HUES64 (cell line): ENCODE measurements at regions not wholly inside any gene's neighbourhood (a gene's known extent, or its start where the extent isn't known, plus 50 kb on each side); places are given as distances from the start of the nearest gene placed in this dataset.

Experiments
- H3K27ac ChIP-seq: 2 replicates; pipeline ENCODE4 v1.7.0; 2013; ENCODE audit warnings: low read depth, low read length, inconsistent platforms
- H3K27me3 ChIP-seq: 2 replicates; pipeline ENCODE4 v1.6.1; 2013; ENCODE audit warnings: mild to moderate bottlenecking, low read length; ENCODE audit not compliant: insufficient read depth
- H3K36me3 ChIP-seq: 2 replicates; pipeline ENCODE4 v1.6.1; 2013; ENCODE audit warnings: mild to moderate bottlenecking, low read length; ENCODE audit not compliant: insufficient read depth
- H3K4me1 ChIP-seq: 2 replicates; pipeline ENCODE4 v1.6.1; 2013; ENCODE audit warnings: mild to moderate bottlenecking, low read length, moderate library complexity; ENCODE audit not compliant: insufficient read depth
- H3K4me3 ChIP-seq: 2 replicates; pipeline ENCODE4 v1.5.1; 2013; ENCODE audit warnings: mild to moderate bottlenecking, low read length, moderate library complexity
- H3K9ac ChIP-seq: 2 replicates; pipeline ENCODE4 v1.6.1; 2013; ENCODE audit warnings: mild to moderate bottlenecking, low read depth, low read length
- H3K9me3 ChIP-seq: 2 replicates; pipeline ENCODE4 v1.6.1; 2013; ENCODE audit warnings: low read depth, low read length; ENCODE audit not compliant: insufficient read depth
- WGBS: fragments of 150-250, 120-280 bp; methylation state at CpG from one replicate; pipeline ENCODE4 v1.1.7; 2013; ENCODE audit warnings: missing lambda C conversion rate; 5-methylcytosine and 5-hydroxymethylcytosine counted together

GRCh38 chr3:27945229-27945628 lies 223.1 kb upstream of the EOMES start:
- Histone ChIP-seq H3K36me3 (no peaks in the 10 kb centered on the region), H3K27me3 (no peaks in the 10 kb centered on the region), H3K4me3 (no peak overlapping the region), H3K9me3 (no peaks in the 10 kb centered on the region), H3K9ac (no peak overlapping the region), H3K4me1 (no peaks in the 10 kb centered on the region), H3K27ac (no peak overlapping the region)
- WGBS: 93% methylated on average over 3 of the region's 4 CpGs

GRCh38 chr3:27960133-27960532 lies 238.0 kb upstream of the EOMES start:
- Histone ChIP-seq H3K9me3 (no peaks in the 10 kb centered on the region), H3K4me3 (no peak overlapping the region), H3K36me3 (no peaks in the 10 kb centered on the region), H3K27ac (no peak overlapping the region), H3K27me3 (no peaks in the 10 kb centered on the region), H3K4me1 (no peaks in the 10 kb centered on the region), H3K9ac (no peak overlapping the region)
- WGBS: 93% methylated on average over 2 of the region's 2 CpGs

- no peaks in the 10 kb centered on the region for H3K27me3 ChIP-seq
- WGBS: 98% methylated on average over 3 of the region's 3 CpGs
- no peak overlapping the region for H3K27ac ChIP-seq
Observed at GRCh38 chr3:27963519-27963918, 241.4 kb upstream of the EOMES start.

GRCh38 chr3:27971600-27971999 lies 249.5 kb upstream of the EOMES start:
- Histone ChIP-seq H3K4me1 (peaks cover 15% of the 10 kb centered on the region), H3K27me3 (no peaks in the 10 kb centered on the region)
- 61% methylated on average over 5 of the region's 5 CpGs for WGBS

More at GRCh38 chr3:27963519-27963918, 241.4 kb upstream of the EOMES start:
- Histone ChIP-seq H3K4me1 (no peaks in the 10 kb centered on the region), H3K36me3 (no peaks in the 10 kb centered on the region), H3K4me3 (no peak overlapping the region), H3K9me3 (no peaks in the 10 kb centered on the region), H3K9ac (no peak overlapping the region)

GRCh38 chr3:27976933-27977332 lies 254.8 kb upstream of the EOMES start:
- H3K36me3 ChIP-seq: no peaks in the 10 kb centered on the region
- H3K27ac ChIP-seq: no peak overlapping the region
- no peak overlapping the region for H3K9ac ChIP-seq
- 97% methylated on average over 2 of the region's 2 CpGs for WGBS
- no peaks in the 10 kb centered on the region for H3K27me3 ChIP-seq
- no peaks in the 10 kb centered on the region; the same call in 1 of the 2 replicates for H3K9me3 ChIP-seq
- H3K4me1 ChIP-seq: peaks cover 6% of the 10 kb centered on the region
- H3K4me3 ChIP-seq: no peak overlapping the region

More at GRCh38 chr3:27971600-27971999, 249.5 kb upstream of the EOMES start:
- Histone ChIP-seq H3K36me3 (no peaks in the 10 kb centered on the region), H3K27ac (no peak overlapping the region), H3K9ac (no peak overlapping the region), H3K9me3 (no peaks in the 10 kb centered on the region; the same call in 1 of the 2 replicates), H3K4me3 (no peak overlapping the region)

GRCh38 chr3:27978440-27978839 lies 256.3 kb upstream of the EOMES start:
- H3K27ac ChIP-seq: no peak overlapping the region
- no peaks in the 10 kb centered on the region; the same call in 1 of the 2 replicates for H3K9me3 ChIP-seq
- 0 out of 2 replicates have a peak, but pooled peaks cover 4% of the 10 kb centered on the region for H3K4me1 ChIP-seq
- WGBS: 98% methylated on average over 3 of the region's 3 CpGs
- H3K27me3 ChIP-seq: no peaks in the 10 kb centered on the region
- no peak overlapping the region for H3K9ac ChIP-seq
- H3K4me3 ChIP-seq: no peak overlapping the region
- no peaks in the 10 kb centered on the region for H3K36me3 ChIP-seq

GRCh38 chr3:27985369-27986035 lies 255.9 kb upstream of the CMC1 start:
- no peak overlapping the region for H3K4me3 ChIP-seq
- peaks cover 16% of the 10 kb centered on the region for H3K4me1 ChIP-seq
- 93% methylated on average over 4 of the region's 4 CpGs for WGBS
- peak overlapping the region; percentile 74; the same call in 1 of the 2 replicates for H3K27ac ChIP-seq
- H3K27me3 ChIP-seq: no peaks in the 10 kb centered on the region
- H3K9me3 ChIP-seq: no peaks in the 10 kb centered on the region
- 0 out of 2 replicates have a peak overlapping the region, but pooled peaks have one; percentile 18 for H3K9ac ChIP-seq
- no peaks in the 10 kb centered on the region for H3K36me3 ChIP-seq

- 0 out of 2 replicates have a peak overlapping the region, but pooled peaks have one; percentile 18 for H3K9ac ChIP-seq
- no peaks in the 10 kb centered on the region for H3K36me3 ChIP-seq
- no peaks in the 10 kb centered on the region for H3K9me3 ChIP-seq
- WGBS: 65% methylated on average over 6 of the region's 6 CpGs
- H3K27me3 ChIP-seq: no peaks in the 10 kb centered on the region
- no peak overlapping the region for H3K4me3 ChIP-seq
- H3K4me1 ChIP-seq: peaks cover 16% of the 10 kb centered on the region
- H3K27ac ChIP-seq: peak overlapping the region; percentile 74; the same call in 1 of the 2 replicates
Observed at GRCh38 chr3:27986234-27986879, 255.1 kb upstream of the CMC1 start.

- Histone ChIP-seq H3K27ac (no peak overlapping the region), H3K4me3 (no peak overlapping the region), H3K27me3 (no peaks in the 10 kb centered on the region), H3K4me1 (peaks cover 16% of the 10 kb centered on the region), H3K9ac (no peak overlapping the region), H3K36me3 (no peaks in the 10 kb centered on the region), H3K9me3 (no peaks in the 10 kb centered on the region)
Observed at GRCh38 chr3:27990324-27990723, 251.1 kb upstream of the CMC1 start.

GRCh38 chr3:27990837-27991236 lies 250.6 kb upstream of the CMC1 start:
- Histone ChIP-seq H3K4me3 (no peak overlapping the region), H3K27ac (no peak overlapping the region), H3K27me3 (no peaks in the 10 kb centered on the region), H3K9me3 (no peaks in the 10 kb centered on the region), H3K4me1 (peaks cover 11% of the 10 kb centered on the region), H3K9ac (no peak overlapping the region), H3K36me3 (no peaks in the 10 kb centered on the region)

- no peak overlapping the region for H3K4me3 ChIP-seq
- H3K9ac ChIP-seq: no peak overlapping the region
- 44% methylated on average over 2 of the region's 2 CpGs for WGBS
Observed at GRCh38 chr3:27993051-27993450, 248.4 kb upstream of the CMC1 start.

More at GRCh38 chr3:27993051-27993450, 248.4 kb upstream of the CMC1 start:
- Histone ChIP-seq H3K36me3 (no peaks in the 10 kb centered on the region), H3K4me1 (peaks cover 4% of the 10 kb centered on the region; the same call in 1 of the 2 replicates), H3K27me3 (no peaks in the 10 kb centered on the region), H3K27ac (no peak overlapping the region), H3K9me3 (no peaks in the 10 kb centered on the region)
